Hematopoietic multipotent progenitor cell treated with erythropoietin and hydrocortisone succinate and interleukin-3 and kit ligand, for 15 days (in vitro differentiated cells): ENCODE measurements at regions not wholly inside any gene's neighbourhood (a gene's known extent, or its start where the extent isn't known, plus 50 kb on each side); places are given as distances from the start of the nearest gene placed in this dataset.

Experiments used
- DNase-seq: peaks from one replicate; pipeline ENCODE4 v3.0.0-alpha.2; 2015; ENCODE audit warnings: low spot score

DNA sequence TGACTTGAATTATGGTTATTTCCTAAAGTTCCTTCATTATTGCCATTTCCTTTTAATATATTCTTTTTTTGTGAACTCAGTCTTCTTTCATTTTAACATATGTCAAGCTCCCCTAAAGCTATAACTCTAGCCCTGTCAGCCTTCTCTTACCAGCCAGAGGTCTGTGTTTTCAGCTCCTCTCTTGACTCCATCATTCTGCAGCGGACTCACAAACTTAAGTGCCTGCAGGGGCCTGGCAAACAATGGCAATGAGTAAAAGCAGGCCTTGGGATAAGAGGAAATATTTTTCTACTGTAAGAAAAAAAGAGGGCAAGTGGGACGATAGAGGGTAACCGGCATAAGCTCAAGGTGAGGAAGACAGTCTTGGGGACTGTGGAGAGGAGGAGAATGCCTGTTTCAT lies 424.5 kb upstream of the RGS6 start:
- no peak for DNase-seq

DNA sequence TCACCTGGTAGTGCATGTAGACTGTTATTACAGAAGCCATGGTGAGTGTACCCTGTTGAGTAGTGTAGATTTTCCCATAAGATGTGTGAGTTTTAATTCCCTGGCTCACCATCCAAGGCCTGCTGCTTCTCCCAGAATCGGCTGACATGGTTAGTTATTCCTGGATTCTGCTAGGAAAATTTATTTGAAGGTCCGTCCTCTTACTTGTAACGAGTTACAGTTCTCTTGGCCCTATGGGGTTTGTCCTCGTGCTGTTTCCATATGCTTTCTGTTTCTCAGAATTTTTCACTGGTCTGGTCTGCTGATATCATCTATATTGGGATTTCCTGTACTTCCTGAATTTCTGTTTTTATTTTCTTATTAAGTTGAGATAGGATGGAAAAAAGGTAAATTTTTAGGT lies 423.3 kb upstream of the RGS6 start:
- no peak for DNase-seq

DNA sequence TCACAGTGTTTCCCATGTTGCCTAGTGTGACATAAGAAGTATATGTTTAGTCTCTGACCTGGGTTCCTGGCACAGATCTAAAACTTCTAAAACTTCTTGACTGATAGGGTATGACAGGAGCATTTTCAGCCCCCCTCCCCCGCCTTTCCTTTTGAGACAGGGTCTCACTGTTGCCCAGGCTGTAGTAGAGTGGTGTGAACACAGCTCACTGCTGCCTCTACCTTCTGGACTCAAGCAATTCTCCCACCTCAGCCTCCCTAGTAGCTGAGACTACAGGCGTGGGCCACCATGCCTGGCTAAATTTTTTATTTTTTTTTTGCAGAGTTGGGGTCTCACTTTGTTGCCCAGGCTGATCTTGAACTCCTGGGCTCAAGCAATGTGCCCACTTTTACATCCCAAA lies 421.1 kb upstream of the RGS6 start:
- DNase-seq = no peak

DNA sequence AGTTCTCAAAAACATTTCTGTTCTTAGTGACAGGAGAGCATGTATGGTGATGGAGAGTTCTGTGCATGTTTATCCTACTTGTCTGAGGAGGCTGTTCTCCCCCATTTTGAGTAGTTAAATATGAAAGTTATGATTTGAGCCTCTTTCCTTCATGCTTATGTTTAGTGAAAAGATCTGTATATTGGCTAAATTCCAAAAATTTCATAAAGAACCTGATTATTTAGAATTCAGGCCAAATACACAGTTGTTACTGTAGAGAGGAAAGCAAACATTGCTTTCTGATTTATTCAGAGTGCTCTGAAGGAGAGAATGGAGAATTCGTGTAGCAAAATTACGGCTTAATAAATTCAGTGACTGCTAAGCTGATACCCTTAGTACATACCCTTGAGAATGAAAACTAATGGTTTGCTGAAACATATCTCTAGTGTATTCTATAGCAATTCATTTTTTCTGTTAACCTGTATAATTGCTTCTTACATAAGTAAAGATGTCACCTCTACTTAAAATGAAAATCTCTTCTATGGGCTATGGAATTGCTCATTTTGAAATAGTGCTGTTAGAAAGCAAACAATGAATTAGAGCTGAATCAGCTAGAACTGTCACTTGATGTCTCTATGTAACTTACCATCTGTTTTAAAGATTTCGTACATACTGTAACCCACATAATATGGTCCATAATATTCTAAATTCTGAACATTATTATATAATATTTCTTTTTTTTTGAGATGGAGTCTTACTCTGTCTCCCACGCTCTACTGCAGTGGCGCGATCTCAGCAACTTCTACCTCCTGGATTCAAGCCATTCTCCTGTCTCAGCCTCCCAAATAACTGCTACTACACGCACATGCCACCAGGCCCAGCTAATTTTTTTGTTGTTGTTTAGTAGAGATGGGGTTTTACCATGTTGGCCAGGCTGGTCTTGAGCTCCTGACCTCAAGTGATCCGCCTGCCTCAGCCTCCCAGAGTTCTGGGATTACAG lies 417.0 kb upstream of the RGS6 start:
- no peak for DNase-seq

DNA sequence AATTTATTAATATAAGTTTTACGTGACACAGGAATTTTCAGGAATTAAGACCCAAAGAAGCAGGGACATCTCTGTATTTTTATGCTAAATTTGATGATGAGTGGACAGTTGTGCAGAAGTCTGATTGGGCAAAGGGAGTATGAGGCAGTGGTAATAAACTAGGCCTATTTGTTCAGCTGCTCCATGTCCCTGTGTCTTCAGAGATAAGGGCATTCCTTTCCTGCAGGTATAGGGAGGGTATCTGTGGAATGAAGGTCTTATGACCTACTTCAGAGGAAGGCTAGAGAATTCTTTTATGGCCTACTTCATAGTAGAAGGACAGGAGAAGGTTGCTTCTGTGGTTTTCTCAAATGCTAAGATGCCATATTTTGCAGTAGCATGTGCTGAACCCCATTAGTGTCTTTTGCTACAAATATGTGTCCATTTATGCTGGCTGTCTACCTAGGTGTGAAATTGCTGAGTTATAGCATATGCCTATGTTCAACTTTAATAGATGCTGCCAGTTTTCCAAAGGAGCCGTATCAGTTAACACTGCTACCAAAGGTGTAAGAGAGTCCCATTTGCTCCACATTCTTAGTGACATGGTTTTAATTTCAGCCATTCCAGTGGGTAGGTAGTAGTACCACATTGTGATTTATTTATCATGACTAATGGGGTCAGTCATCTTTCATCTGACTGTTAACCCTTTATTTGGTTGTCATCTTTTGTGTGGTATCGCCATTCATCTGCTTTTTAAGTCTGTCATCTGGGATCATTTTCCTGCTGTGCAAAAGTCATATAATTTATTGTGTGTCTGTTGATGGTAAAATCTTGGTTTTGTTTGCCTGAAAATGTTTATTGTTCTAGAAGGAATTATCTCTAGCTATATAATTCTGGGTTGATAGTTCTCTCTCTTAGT lies 410.7 kb upstream of the RGS6 start:
- no peak for DNase-seq

DNA sequence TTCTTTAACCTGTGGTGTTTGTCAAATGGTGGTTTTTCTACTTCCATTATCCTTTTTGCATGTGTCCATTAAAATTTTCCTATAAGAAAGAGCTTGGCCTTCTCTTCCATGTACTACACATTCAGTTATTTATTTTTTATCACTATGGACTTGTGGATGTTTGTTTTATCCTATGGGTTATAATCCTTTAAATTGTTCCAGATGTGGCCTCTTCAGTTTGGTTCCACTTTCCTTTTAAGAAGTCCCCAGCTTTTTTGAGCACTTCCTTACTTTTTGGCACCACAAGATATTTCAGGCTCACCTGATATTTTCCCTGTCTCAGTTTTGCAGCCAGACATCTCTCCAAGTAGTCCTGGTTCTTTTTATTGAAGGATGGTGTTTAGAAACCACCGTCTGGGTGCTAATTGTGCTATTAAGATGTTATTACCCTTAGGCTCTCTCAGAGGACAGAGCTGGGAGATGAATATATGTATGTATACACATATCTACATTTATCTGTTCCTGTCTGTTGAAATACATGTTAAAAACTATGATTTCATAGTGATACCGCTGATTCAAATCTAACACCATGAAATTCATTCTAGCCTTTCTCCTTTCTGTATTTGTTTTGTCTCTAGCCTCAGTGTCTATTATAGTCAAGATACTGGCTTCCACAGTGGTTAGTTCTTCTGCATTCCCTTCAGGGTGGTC lies 408.5 kb upstream of the RGS6 start:
- no peak for DNase-seq

DNA sequence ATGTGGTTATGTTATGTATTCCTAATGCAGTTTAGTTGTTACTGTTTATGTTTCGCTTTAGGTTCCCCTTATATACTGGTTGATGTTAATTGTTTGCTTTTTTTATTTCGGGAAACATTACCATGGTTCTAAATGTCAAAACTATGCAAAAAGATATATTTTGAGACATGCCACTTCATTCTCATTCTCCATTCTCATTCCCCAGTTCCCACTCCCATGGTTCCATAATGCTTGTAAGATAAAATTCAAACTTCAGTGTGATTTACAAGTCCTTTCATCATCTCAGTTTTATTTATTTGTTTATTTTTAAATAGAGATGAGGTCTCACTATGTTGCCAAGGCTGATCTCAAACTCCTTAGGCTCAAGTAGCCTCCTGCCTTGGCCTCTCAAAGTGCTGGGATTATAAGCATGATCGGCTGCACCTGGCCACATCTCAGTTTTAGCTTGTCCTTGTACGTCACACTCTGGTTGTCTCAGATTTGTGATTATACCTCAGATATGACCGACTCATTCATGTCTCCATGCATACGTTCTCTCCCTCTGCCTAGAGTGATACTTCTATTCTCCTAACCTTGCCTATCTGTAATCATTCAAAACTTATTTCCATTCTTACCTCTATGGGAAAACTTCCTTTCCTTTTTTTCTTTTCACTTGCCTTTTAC lies 407.8 kb upstream of the RGS6 start:
- no peak for DNase-seq

DNA sequence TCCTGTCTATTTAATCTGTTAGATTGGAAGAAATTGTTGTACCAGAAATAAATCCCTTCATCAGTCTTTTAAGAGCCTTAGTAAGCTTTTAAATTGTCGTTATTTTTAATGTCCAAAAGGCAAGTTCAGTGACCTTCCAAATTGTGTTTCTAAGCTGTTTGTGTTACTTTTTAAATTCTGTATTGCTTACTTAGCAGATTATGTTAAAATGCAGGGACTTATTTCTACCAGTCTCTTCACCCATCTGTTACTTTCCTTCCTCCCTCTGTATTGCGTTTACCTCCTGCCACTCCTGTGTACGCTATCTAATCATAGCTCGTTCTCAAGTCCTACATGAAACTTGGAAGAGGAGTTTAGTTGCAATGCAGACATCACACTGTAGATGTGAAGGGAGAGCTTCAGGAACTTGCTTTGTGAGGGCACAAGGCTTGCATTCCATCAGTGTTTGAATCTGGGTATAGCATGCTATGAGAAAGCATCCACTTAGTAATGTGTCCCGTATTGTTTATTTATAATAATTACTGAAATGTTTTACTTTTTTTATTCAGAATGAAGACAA lies 406.5 kb upstream of the RGS6 start:
- DNase-seq = no peak

DNA sequence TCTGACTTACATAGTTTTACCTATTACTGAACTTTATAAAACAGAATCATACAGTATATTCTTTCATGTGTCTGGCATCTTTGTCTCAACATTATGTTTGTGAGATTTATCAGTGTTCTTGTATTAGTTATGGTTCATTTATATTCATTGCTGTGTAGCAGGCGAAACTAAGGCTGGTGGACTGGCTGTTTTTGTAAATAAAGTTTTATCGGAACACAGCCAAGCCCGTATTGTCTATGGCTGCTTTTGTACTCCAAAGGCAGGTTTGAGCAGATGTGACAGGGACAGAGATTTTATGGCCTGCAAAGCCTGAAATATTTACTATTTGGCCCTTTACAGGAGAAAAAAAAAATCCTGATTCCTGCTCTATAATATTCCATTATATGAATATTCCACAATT lies 405.8 kb upstream of the RGS6 start:
- DNase-seq = no peak

DNA sequence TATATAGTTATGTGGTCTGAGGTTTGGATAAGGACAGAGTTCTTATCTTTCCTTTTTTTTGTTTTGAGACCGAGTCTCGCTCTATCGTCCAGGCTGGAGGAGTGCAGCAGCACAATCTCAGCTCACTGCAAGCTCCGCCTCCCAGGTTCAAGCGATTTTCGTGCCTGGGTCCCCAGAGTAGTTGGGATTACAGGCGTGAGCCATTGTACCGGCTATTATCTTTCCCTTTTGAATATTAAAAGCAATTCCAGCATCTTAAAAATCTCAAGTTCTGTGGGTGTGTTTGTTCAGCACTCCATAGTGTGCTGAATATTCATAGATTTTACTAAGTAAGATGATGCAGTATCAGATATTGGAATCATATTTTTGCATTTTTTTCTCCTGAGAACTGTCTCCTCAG lies 404.4 kb upstream of the RGS6 start:
- no peak for DNase-seq

DNA sequence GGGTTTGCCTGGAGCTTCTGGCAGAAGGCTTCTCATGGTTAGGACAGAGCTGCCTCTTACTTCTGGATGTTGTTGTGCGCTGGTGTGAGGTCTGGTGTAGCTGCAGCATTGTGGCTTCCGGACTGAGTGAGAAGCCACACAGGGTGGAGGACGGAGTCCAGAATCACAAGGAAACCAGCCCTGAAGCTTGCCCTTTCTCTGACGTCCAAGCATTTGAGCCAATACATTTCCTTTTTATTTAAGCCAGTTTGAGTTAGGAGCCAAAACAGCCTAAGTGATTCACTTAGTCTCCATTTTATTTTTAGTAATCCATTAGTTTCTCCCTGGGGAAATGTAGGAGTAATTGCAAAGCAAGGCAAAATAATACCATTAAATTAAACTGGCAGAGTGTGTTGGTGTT lies 402.4 kb upstream of the RGS6 start:
- DNase-seq = no peak

DNA sequence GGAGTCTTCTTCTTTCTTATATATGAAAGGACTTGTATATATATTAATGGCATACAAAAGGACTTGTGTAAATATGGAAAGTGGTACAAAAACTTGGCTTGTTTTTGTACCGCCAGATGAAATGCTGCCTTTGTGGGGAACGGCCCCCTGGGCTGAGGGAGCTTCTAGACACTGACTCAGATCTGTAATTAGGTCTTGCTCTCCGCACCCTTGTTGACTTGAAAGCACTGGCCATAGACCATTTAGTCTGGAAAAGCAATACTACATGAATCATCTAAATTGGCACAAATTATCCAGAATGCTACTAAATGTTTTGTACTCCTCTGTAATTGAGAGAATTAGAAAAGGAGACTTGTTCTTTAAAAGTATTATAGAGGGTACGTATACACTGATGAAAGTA lies 399.9 kb upstream of the RGS6 start:
- DNase-seq = no peak

DNA sequence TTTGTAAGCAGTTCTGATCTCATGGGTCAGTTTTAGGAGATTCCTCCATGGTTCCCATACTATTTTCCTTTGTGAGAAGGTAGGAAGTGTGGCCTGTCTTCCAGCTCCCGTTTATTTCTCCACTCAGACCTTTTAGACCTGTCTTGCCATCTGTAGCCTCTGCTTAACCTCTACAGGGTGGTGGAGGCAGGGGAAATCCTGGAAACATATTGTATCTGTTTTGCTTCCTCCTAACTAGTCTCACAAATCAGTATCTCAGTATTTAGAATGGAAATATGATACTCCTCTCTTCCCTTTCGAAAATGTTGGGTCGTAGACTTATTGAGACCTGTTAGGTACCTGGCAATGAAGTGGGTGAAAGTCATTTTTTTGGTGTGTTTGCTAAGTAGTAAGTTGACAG lies 399.4 kb upstream of the RGS6 start:
- no peak for DNase-seq

DNA sequence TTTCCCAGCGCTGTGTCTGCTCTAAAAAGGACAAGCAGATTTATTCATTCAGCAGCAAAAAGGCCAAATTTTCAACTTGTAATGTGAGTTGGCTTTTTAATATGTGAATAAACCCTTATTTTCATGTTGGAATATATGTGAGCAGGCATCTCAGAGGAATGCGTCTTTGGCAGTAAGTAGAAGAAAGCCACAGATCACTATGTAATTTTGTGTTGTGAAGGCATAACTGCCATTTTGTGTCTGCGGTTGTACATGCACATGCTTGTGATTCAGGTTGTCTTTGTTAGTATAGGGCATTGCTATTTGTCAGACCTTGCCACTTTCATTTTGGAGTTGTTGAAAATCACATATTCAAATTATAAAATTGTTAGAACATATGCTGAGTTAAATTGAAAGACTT lies 398.8 kb upstream of the RGS6 start:
- no peak for DNase-seq

DNA sequence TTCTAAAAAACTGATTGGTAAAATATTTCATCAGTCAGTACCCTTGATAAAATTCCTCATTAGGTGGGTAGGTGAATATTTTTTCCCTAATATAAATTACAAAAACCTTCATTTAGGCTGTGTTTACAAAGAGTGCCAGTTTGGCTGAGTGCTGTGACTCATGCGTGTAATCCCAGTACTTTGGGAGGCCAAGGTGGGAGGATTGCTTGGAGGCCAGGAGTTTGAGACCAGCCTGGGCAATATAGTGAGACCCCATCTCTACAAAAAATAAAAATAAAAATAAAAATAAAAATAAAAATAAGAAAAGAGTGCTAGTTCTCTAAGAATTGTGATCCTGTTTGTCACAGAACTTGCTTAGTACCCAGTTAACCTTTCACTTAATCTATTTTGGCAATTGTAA lies 398.4 kb upstream of the RGS6 start:
- no peak for DNase-seq

DNA sequence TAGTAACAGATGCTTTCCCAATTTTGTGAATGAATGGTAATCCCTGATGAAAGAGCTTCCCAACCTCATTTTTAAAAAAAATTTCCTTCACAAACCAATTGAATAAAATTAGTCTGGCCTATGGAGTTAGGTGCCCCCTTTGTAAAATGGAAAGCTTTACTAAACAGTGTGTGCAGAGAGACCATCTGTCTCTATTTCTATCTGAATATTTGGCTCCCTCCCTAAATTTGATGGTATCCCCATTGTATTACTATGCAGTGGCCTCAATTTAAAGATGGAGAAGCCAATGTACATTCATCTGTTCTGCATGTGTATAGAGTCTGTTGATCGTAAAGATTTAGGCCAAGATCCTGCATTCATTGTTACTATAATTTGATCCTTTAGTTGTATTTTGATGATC lies 397.7 kb upstream of the RGS6 start:
- no peak for DNase-seq

DNA sequence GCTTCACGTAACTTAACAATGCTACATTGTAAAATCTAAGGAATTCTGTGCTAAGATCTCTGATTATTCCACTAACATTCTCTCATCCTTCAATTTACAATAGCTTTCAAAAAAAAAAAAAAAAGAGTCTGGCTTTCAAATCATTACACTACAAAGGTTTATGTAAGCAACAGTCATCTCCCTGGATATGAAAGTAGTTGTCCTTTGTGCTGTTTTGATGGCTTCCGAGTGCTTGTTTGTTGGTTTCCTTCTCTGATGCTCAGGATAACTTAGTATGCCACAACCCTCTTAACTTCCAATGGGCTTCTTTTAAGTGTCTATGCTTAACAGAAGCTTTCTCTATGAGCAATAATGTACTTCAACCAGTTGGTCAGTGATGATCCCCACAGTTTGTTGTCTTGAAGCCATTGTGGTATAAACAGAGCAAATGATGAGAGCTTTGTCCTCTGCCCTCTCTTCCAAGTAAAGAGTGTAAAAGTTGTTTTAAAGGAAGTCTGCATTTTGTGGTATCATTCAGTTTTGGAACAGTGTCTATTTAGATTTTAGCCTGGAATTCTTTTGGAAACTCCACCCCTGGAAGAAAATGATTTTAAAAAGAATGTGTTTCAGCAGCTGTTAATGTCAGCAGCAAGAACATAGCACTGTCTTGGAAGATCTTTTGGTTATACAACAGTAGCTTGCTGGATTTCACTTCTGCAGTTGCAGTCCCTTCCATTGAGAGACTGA lies 396.1 kb upstream of the RGS6 start:
- DNase-seq = no peak

DNA sequence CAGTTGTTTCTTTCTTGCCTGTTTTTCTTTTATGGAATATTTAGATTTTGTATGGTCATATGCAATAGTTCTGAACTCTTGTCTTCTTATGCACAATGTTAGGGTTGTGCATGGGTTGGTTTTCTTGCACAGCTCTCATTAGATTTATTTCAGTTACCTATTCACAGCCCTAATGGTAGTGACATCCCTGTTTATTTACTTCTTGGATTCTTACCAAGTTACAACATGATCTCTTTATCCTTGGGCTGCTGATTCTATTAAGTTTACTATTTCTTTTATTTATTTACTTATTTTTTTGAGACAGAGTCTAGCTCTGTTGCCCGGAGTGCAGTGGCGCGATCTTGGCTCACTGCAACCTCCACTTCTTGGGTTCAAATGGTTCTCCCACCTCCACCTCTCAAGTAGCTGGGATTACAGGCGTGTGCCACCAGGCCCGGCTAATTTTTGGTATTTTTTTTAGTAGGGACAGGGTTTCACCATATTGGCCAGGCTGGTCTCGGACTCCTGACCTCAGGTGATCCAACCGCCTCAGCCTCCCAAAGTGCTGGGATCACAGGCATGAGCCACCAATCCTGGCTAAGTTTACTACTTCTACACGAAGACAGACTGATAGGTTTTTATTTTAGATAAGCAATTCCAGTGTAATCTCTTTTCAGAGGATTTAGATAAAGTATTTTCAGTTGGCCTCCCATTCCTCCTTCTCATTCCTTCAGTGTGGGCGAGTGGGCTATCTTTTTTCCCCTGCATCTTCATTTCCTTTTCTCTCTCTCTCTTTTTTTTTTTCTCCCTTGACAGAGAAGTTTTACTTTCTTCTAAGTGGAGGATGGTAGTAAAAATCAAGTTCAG lies 395.1 kb upstream of the RGS6 start:
- DNase-seq = no peak

DNA sequence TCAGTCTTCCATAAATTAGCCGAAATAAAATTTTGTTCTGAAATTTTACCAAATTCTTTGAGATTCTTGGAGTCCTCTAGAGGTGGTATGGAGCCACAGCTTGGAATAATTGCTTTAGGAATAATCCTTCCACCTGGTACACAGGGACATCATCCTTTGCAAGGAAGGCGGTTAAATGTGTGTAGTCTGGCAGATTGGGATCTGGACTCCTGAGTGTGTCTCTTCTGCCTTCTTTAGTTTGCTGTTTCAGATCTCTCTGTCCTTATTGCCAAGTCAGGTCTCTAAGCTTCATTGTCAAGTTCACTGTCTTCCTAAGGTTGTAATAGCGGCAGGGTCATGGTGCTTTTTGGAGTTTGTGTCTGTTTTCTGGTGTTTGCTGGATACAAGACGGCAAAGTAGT lies 393.9 kb upstream of the RGS6 start:
- no peak for DNase-seq
